SK-N-SH treated with all-trans-retinoic acid at 6 μM for 48 hours (cell line): ENCODE measurements at regions not wholly inside any gene's neighbourhood (a gene's known extent, or its start where the extent isn't known, plus 50 kb on each side); places are given as distances from the start of the nearest gene placed in this dataset.
"Not testable (repeated sequence)": the region's sequence is repeated elsewhere in the genome, so short reads cannot be mapped to it uniquely, and the experiment has no call there.

Source experiments
- BACH2 ChIP-seq: fragments of 250-450 bp; sonication (Bioruptor Pico); IDR thresholded peaks from 2 replicates; pipeline ENCODE4 v1.9.0; 2021; ENCODE audit warnings: mild to moderate bottlenecking, borderline replicate concordance
- CSRNP3 ChIP-seq: fragments of 250-450 bp; sonication (Bioruptor Pico); IDR thresholded peaks from 2 replicates; pipeline ENCODE4 v1.5.1; 2021; ENCODE audit warnings: mild to moderate bottlenecking, moderate library complexity
- ESRRG ChIP-seq: fragments of 250-450 bp; sonication (Bioruptor Pico); IDR thresholded peaks from 2 replicates; pipeline ENCODE4 v1.6.1; 2021; ENCODE audit warnings: mild to moderate bottlenecking
- ISL1 ChIP-seq: fragments of 250-450 bp; sonication (Bioruptor Pico); IDR thresholded peaks from 2 replicates; pipeline ENCODE4 v2.1.2; 2022; ENCODE audit warnings: mild to moderate bottlenecking, moderate library complexity
- PPARA ChIP-seq: fragments of 250-450 bp; sonication (Bioruptor Pico); IDR thresholded peaks from 2 replicates; pipeline ENCODE4 v1.5.0; 2020; ENCODE audit warnings: mild to moderate bottlenecking, borderline replicate concordance
- RARB ChIP-seq: fragments of 250-450 bp; sonication (Bioruptor Pico); IDR thresholded peaks from 2 replicates; pipeline ENCODE4 v1.8.0; 2021; ENCODE audit warnings: mild to moderate bottlenecking, moderate library complexity
- SNAI2 ChIP-seq: fragments of 250-450 bp; sonication (Bioruptor Pico); IDR thresholded peaks from 2 replicates; pipeline ENCODE4 v1.5.0; 2020; ENCODE audit warnings: mild to moderate bottlenecking, moderate library complexity
- TSHZ2 ChIP-seq: fragments of 250-450 bp; sonication (Bioruptor Pico); IDR thresholded peaks from 2 replicates; pipeline ENCODE4 v1.5.0; 2020; ENCODE audit warnings: mild to moderate bottlenecking, moderate library complexity
- ZFP3 ChIP-seq: fragments of 250-450 bp; sonication (Bioruptor Pico); IDR thresholded peaks from 2 replicates; pipeline ENCODE4 v1.5.0; 2020; ENCODE audit warnings: mild to moderate bottlenecking, moderate library complexity
- ZFP30 ChIP-seq: fragments of 450-650 bp; formaldehyde crosslinking; IDR thresholded peaks from 2 replicates; pipeline ENCODE4 v1.5.0; 2022; ENCODE audit warnings: mild to moderate bottlenecking, moderate library complexity
- TF ChIP-seq, protein P1 (sequence below): fragments of 250-450 bp; sonication (Bioruptor Pico); IDR thresholded peaks from 2 replicates; pipeline ENCODE4 v1.8.0; 2020; ENCODE audit warnings: mild to moderate bottlenecking, moderate library complexity, borderline replicate concordance

- not testable (repeated sequence) for TF ChIP-seq TSHZ2 (CRISPR knock-in tag); BACH2; ZFP30 (CRISPR knock-in tag); CSRNP3 (CRISPR knock-in tag); PPARA (CRISPR knock-in tag); SNAI2 (CRISPR knock-in tag); ZFP3 (CRISPR knock-in tag); ISL1 (CRISPR knock-in tag); ESRRG (CRISPR knock-in tag); RARB (CRISPR knock-in tag)
- TF ChIP-seq, protein P1, sequence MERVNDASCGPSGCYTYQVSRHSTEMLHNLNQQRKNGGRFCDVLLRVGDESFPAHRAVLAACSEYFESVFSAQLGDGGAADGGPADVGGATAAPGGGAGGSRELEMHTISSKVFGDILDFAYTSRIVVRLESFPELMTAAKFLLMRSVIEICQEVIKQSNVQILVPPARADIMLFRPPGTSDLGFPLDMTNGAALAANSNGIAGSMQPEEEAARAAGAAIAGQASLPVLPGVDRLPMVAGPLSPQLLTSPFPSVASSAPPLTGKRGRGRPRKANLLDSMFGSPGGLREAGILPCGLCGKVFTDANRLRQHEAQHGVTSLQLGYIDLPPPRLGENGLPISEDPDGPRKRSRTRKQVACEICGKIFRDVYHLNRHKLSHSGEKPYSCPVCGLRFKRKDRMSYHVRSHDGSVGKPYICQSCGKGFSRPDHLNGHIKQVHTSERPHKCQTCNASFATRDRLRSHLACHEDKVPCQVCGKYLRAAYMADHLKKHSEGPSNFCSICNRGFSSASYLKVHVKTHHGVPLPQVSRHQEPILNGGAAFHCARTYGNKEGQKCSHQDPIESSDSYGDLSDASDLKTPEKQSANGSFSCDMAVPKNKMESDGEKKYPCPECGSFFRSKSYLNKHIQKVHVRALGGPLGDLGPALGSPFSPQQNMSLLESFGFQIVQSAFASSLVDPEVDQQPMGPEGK (CRISPR knock-in tag) = not testable (repeated sequence)
Observed at GRCh38 chr12:58759745-58760144, 160.6 kb downstream of the LRIG3 start.
